Right renal cortex interstitium (tissue), 3 donors: ENCODE measurements at regions not wholly inside any gene's neighbourhood (a gene's known extent, or its start where the extent isn't known, plus 50 kb on each side); places are given as distances from the start of the nearest gene placed in this dataset.
"Not testable (repeated sequence)": the region's sequence is repeated elsewhere in the genome, so short reads cannot be mapped to it uniquely, and the experiment has no call there.

Source experiments
- DNase-seq, 3 donors: peaks; one replicate each; pipeline ENCODE4 v3.0.0-alpha.2; 2013; ENCODE audit warnings: low read depth in 3 of 3, low spot score in 2 of 3

GRCh38 chr2:101612019-101612418, 85.5 kb upstream of the MAP4K4 start:
- DNase-seq = no peak

GRCh38 chr2:101610750-101611315, 86.7 kb upstream of the MAP4K4 start:
- no peak for DNase-seq

- DNase-seq = no peak
Observed at GRCh38 chr2:101609433-101609832, 88.1 kb upstream of the MAP4K4 start.

- no peak for DNase-seq
Observed at GRCh38 chr2:101608408-101609310, 88.8 kb upstream of the MAP4K4 start.

GRCh38 chr2:101597347-101597944, 100.1 kb upstream of the MAP4K4 start:
- DNase-seq = no peak

- no peak for DNase-seq
Observed at GRCh38 chr2:101596333-101596732, 101.2 kb upstream of the MAP4K4 start.

- no peak for DNase-seq
Observed at GRCh38 chr2:101587251-101587650, 110.3 kb upstream of the MAP4K4 start.

- DNase-seq = no peak
Observed at GRCh38 chr2:101583861-101584260, 108.9 kb upstream of the RFX8 start.

GRCh38 chr2:101581675-101582299, 106.9 kb upstream of the RFX8 start:
- no peak for DNase-seq

GRCh38 chr2:101580528-101580927, 105.6 kb upstream of the RFX8 start:
- DNase-seq = no peak

GRCh38 chr2:101578671-101579070, 103.8 kb upstream of the RFX8 start:
- DNase-seq = no peak

GRCh38 chr2:101578135-101578534, 103.2 kb upstream of the RFX8 start:
- not testable (repeated sequence) for DNase-seq

GRCh38 chr2:101577173-101577572, 102.3 kb upstream of the RFX8 start:
- no peak for DNase-seq

- DNase-seq = no peak
Observed at GRCh38 chr2:101574622-101575021, 99.7 kb upstream of the RFX8 start.

- no peak for DNase-seq
Observed at GRCh38 chr2:101571951-101572350, 97.0 kb upstream of the RFX8 start.

GRCh38 chr2:101569886-101570520, 95.1 kb upstream of the RFX8 start:
- DNase-seq = no peak

GRCh38 chr2:101568969-101569368, 94.1 kb upstream of the RFX8 start:
- no peak for DNase-seq

GRCh38 chr2:101566632-101567228, 91.8 kb upstream of the RFX8 start:
- no peak for DNase-seq

GRCh38 chr2:101563849-101564248, 88.9 kb upstream of the RFX8 start:
- no peak for DNase-seq

GRCh38 chr2:101560780-101561315, 85.9 kb upstream of the RFX8 start:
- DNase-seq = no peak
